IPS DF 6.9 (cell line): ENCODE measurements at regions not wholly inside any gene's neighbourhood (a gene's known extent, or its start where the extent isn't known, plus 50 kb on each side); places are given as distances from the start of the nearest gene placed in this dataset.

ENCODE experiments used
- DNase-seq: peaks from one replicate; pipeline ENCODE4 v3.0.0-alpha.2; 2013; ENCODE audit warnings: low read depth, low spot score
- H3K27ac ChIP-seq: one replicate; pipeline ENCODE4 v1.5.1; 2013; ENCODE audit warnings: low read length, control low read depth
- H3K27me3 ChIP-seq: 2 replicates; pipeline ENCODE4 v1.6.1; 2013; ENCODE audit warnings: mild to moderate bottlenecking, low read length; ENCODE audit not compliant: control insufficient read depth, insufficient read depth
- H3K36me3 ChIP-seq: 2 replicates; pipeline ENCODE4 v1.6.1; 2013; ENCODE audit warnings: low read length; ENCODE audit not compliant: control insufficient read depth, insufficient read depth
- H3K4me1 ChIP-seq: 2 replicates; pipeline ENCODE4 v1.6.1; 2013; ENCODE audit warnings: low read length; ENCODE audit not compliant: control insufficient read depth, insufficient read depth
- H3K4me3 ChIP-seq: 2 replicates; pipeline ENCODE4 v1.5.1; 2013; ENCODE audit warnings: mild to moderate bottlenecking, low read length
- H3K9me3 ChIP-seq: 2 replicates; pipeline ENCODE4 v1.6.1; 2013; ENCODE audit warnings: low read length, inconsistent platforms; ENCODE audit not compliant: control insufficient read depth, insufficient read depth
- WGBS: extraction: QIAGEN DNeasy Blood & Tissue Kit; methylation state at CpG from one replicate; pipeline ENCODE4 v1.1.7; 2013; ENCODE audit warnings: mixed read lengths, missing lambda C conversion rate; ENCODE audit not compliant: insufficient read length, insufficient coverage; 5-methylcytosine and 5-hydroxymethylcytosine counted together

- Histone ChIP-seq H3K36me3 (no peaks in the 10 kb centered on the region), H3K27me3 (no peaks in the 10 kb centered on the region), H3K27ac (no peak overlapping the region), H3K4me1 (peaks cover 3% of the 10 kb centered on the region; the same call in 1 of the 2 replicates), H3K9me3 (no peaks in the 10 kb centered on the region), H3K4me3 (no peak overlapping the region)
- WGBS: no CpG with 5 or more reads among the region's 2 CpGs
- DNase-seq: no peak
Observed at GRCh38 chr5:145243016-145243415, 592.1 kb downstream of the PRELID2 start.

GRCh38 chr5:145242551-145242950 is 592.6 kb downstream of the PRELID2 start:
- Histone ChIP-seq H3K4me3 (no peak overlapping the region), H3K9me3 (no peaks in the 10 kb centered on the region), H3K27me3 (no peaks in the 10 kb centered on the region), H3K27ac (no peak overlapping the region), H3K4me1 (peaks cover 3% of the 10 kb centered on the region; the same call in 1 of the 2 replicates), H3K36me3 (no peaks in the 10 kb centered on the region)
- no CpG with 5 or more reads among the region's 1 CpG for WGBS
- DNase-seq: no peak

GRCh38 chr5:145237843-145238242 is 597.3 kb downstream of the PRELID2 start:
- Histone ChIP-seq H3K27ac (no peak overlapping the region), H3K36me3 (no peaks in the 10 kb centered on the region), H3K4me1 (no peaks in the 10 kb centered on the region; the same call in 1 of the 2 replicates), H3K27me3 (no peaks in the 10 kb centered on the region), H3K4me3 (no peak overlapping the region), H3K9me3 (no peaks in the 10 kb centered on the region)
- WGBS: no CpG with 5 or more reads among the region's 3 CpGs
- peak; percentile 75 for DNase-seq

GRCh38 chr5:145236983-145237382 is 598.2 kb downstream of the PRELID2 start:
- H3K4me1 ChIP-seq: no peaks in the 10 kb centered on the region; the same call in 1 of the 2 replicates
- no peaks in the 10 kb centered on the region for H3K9me3 ChIP-seq
- no peaks in the 10 kb centered on the region for H3K27me3 ChIP-seq
- no peak for DNase-seq
- H3K27ac ChIP-seq: no peak overlapping the region
- no peaks in the 10 kb centered on the region for H3K36me3 ChIP-seq
- no peak overlapping the region for H3K4me3 ChIP-seq

- no peaks in the 10 kb centered on the region for H3K9me3 ChIP-seq
- no CpG with 5 or more reads among the region's 1 CpG for WGBS
- no peaks in the 10 kb centered on the region for H3K36me3 ChIP-seq
- no peaks in the 10 kb centered on the region for H3K27me3 ChIP-seq
- no peak overlapping the region for H3K4me3 ChIP-seq
- DNase-seq: no peak
- H3K27ac ChIP-seq: no peak overlapping the region
- no peaks in the 10 kb centered on the region; the same call in 1 of the 2 replicates for H3K4me1 ChIP-seq
Observed at GRCh38 chr5:145236127-145236526, 599.0 kb downstream of the PRELID2 start.

GRCh38 chr5:145233461-145233860 is 601.7 kb downstream of the PRELID2 start:
- Histone ChIP-seq H3K4me3 (no peak overlapping the region), H3K36me3 (no peaks in the 10 kb centered on the region), H3K27ac (no peak overlapping the region), H3K4me1 (no peaks in the 10 kb centered on the region; the same call in 1 of the 2 replicates), H3K9me3 (no peaks in the 10 kb centered on the region), H3K27me3 (no peaks in the 10 kb centered on the region)
- WGBS: no CpG with 5 or more reads among the region's 3 CpGs
- no peak for DNase-seq

GRCh38 chr5:145230781-145231180 is 604.4 kb downstream of the PRELID2 start:
- Histone ChIP-seq H3K27me3 (no peaks in the 10 kb centered on the region), H3K4me3 (no peak overlapping the region), H3K36me3 (no peaks in the 10 kb centered on the region), H3K27ac (no peak overlapping the region), H3K9me3 (no peaks in the 10 kb centered on the region), H3K4me1 (no peaks in the 10 kb centered on the region)
- DNase-seq: no peak
- WGBS: no CpG with 5 or more reads among the region's 2 CpGs

- no peak overlapping the region for H3K27ac ChIP-seq
- no peaks in the 10 kb centered on the region for H3K4me1 ChIP-seq
- H3K36me3 ChIP-seq: no peaks in the 10 kb centered on the region
- no peak for DNase-seq
- H3K4me3 ChIP-seq: no peak overlapping the region
- H3K9me3 ChIP-seq: no peaks in the 10 kb centered on the region
- H3K27me3 ChIP-seq: no peaks in the 10 kb centered on the region; the same call in 1 of the 2 replicates
- no CpG with 5 or more reads among the region's 10 CpGs for WGBS
Observed at GRCh38 chr5:145228564-145228963, 606.6 kb downstream of the PRELID2 start.

- Histone ChIP-seq H3K4me1 (no peaks in the 10 kb centered on the region), H3K36me3 (no peaks in the 10 kb centered on the region), H3K27me3 (no peaks in the 10 kb centered on the region; the same call in 1 of the 2 replicates), H3K9me3 (no peaks in the 10 kb centered on the region), H3K27ac (no peak overlapping the region), H3K4me3 (no peak overlapping the region)
- WGBS: no CpG with 5 or more reads among the region's 2 CpGs
- no peak for DNase-seq
Observed at GRCh38 chr5:145227881-145228280, 607.3 kb downstream of the PRELID2 start.

- no CpG with 5 or more reads among the region's 3 CpGs for WGBS
- H3K4me1 ChIP-seq: no peaks in the 10 kb centered on the region
Observed at GRCh38 chr5:145226726-145227125, 608.4 kb downstream of the PRELID2 start.

GRCh38 chr5:145225529-145225928 is 609.6 kb downstream of the PRELID2 start:
- Histone ChIP-seq H3K9me3 (no peaks in the 10 kb centered on the region), H3K4me1 (no peaks in the 10 kb centered on the region), H3K4me3 (no peak overlapping the region), H3K27me3 (no peaks in the 10 kb centered on the region; the same call in 1 of the 2 replicates), H3K27ac (no peak overlapping the region), H3K36me3 (no peaks in the 10 kb centered on the region)
- no CpG with 5 or more reads among the region's 1 CpG for WGBS
- DNase-seq: no peak

More at GRCh38 chr5:145226726-145227125, 608.4 kb downstream of the PRELID2 start:
- Histone ChIP-seq H3K4me3 (no peak overlapping the region), H3K27me3 (no peaks in the 10 kb centered on the region; the same call in 1 of the 2 replicates), H3K9me3 (no peaks in the 10 kb centered on the region), H3K27ac (no peak overlapping the region), H3K36me3 (no peaks in the 10 kb centered on the region)
- no peak for DNase-seq
